Endodermal cell (in vitro differentiated cells): ENCODE measurements at regions not wholly inside any gene's neighbourhood (a gene's known extent, or its start where the extent isn't known, plus 50 kb on each side); places are given as distances from the start of the nearest gene placed in this dataset.

Experiments used
- DNase-seq: peaks from one replicate; pipeline ENCODE4 v3.0.0-alpha.2; 2017
- H3K27ac ChIP-seq: 2 replicates; pipeline ENCODE4 v1.5.1; 2013; ENCODE audit warnings: mild to moderate bottlenecking, low read depth, low read length, moderate library complexity
- H3K27me3 ChIP-seq: 2 replicates; pipeline ENCODE4 v1.6.1; 2013; ENCODE audit warnings: mild to moderate bottlenecking, low read length, moderate library complexity; ENCODE audit not compliant: insufficient read depth, control insufficient read depth, poor library complexity, severe bottlenecking
- H3K36me3 ChIP-seq: 2 replicates; pipeline ENCODE4 v1.7.0; 2013; ENCODE audit warnings: mild to moderate bottlenecking, low read length, moderate library complexity; ENCODE audit not compliant: control insufficient read depth, insufficient read depth
- H3K4me1 ChIP-seq: one replicate; pipeline ENCODE4 v1.7.0; 2013; ENCODE audit warnings: low read length; ENCODE audit not compliant: control insufficient read depth, insufficient read depth
- H3K4me3 ChIP-seq: 2 replicates; pipeline ENCODE4 v1.5.1; 2013; ENCODE audit warnings: mild to moderate bottlenecking, low read length, moderate library complexity
- H3K9ac ChIP-seq: 2 replicates; pipeline ENCODE4 v1.6.1; 2013; ENCODE audit warnings: mild to moderate bottlenecking, low read length, moderate library complexity; ENCODE audit not compliant: poor library complexity, severe bottlenecking; ENCODE audit errors: extremely low read depth
- H3K9me3 ChIP-seq: 2 replicates; pipeline ENCODE4 v1.6.1; 2013; ENCODE audit warnings: mild to moderate bottlenecking, low read length, moderate library complexity; ENCODE audit not compliant: control insufficient read depth
- H3K27ac Mint-ChIP-seq: 2 replicates; pipeline ENCODE4 v1.8.0; 2020; ENCODE audit warnings: mixed read lengths
- H3K27me3 Mint-ChIP-seq: 2 replicates; pipeline ENCODE4 v1.8.0; 2021; ENCODE audit warnings: mild to moderate bottlenecking, mixed read lengths; ENCODE audit not compliant: insufficient read depth
- H3K36me3 Mint-ChIP-seq: 2 replicates; pipeline ENCODE4 v1.8.0; 2020; ENCODE audit warnings: low read depth, mixed read lengths
- H3K4me1 Mint-ChIP-seq: 2 replicates; pipeline ENCODE4 v1.8.0; 2020; ENCODE audit warnings: mixed read lengths
- H3K4me3 Mint-ChIP-seq: 2 replicates; pipeline ENCODE4 v1.8.0; 2020; ENCODE audit warnings: mild to moderate bottlenecking, moderate library complexity, mixed read lengths
- H3K9me3 Mint-ChIP-seq: 2 replicates; pipeline ENCODE4 v1.8.0; 2020; ENCODE audit warnings: mild to moderate bottlenecking, mixed read lengths
- CTCF ChIP-seq: fragments of 200-600 bp; sonication (generic); conservative IDR thresholded peaks from 2 replicates; pipeline ENCODE4 v1.5.0; 2021; ENCODE audit warnings: antibody characterized with exemption, mild to moderate bottlenecking
- WGBS, 2 experiments: methylation state at CpG; one replicate each; pipeline versions ENCODE4 v1.1.5 to v1.1.7; 2013; ENCODE audit warnings: missing lambda C conversion rate in 2 of 2, mixed read lengths in 1 of 2; ENCODE audit not compliant: insufficient coverage in 1 of 2, insufficient read length in 1 of 2; 5-methylcytosine and 5-hydroxymethylcytosine counted together

DNA sequence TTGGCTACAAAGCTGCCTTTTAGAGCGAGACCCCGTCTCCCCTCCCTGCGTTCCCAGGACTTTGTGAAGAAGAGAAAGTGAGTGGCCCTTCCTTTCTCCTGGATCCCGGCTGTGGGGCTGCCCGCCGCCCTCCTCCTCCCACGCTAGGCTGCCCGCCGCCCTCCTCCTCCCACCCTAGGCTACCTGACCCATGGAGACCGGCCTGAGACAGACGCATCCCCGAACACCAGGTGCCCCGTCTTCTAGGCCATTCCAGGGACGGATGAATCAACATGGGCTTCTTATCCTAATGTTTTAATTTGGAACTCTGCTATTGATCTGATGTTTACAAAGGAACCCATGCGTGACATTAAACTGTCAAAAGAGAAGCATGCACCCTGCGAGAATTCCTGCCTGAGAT lies 117.3 kb upstream of the LPCAT1 start:
- Histone ChIP-seq H3K4me1 (peaks cover 2% of the 10 kb centered on the region), H3K9ac (no peak overlapping the region), H3K27ac (no peak overlapping the region), H3K27me3 (peaks cover 24% of the 10 kb centered on the region), H3K4me3 (no peak overlapping the region), H3K36me3 (no peaks in the 10 kb centered on the region), H3K9me3 (no peaks in the 10 kb centered on the region)
- H3K27me3 Mint-ChIP-seq: peaks cover 35% of the 10 kb centered on the region
- TF ChIP-seq CTCF: no peak
- no peak for DNase-seq
- H3K36me3 Mint-ChIP-seq: no peaks in the 10 kb centered on the region
- H3K9me3 Mint-ChIP-seq: no peaks in the 10 kb centered on the region
- H3K27ac Mint-ChIP-seq: no peak overlapping the region
- no peak overlapping the region for H3K4me3 Mint-ChIP-seq
- 86 to 87% methylated on average over 7 to 13 of the region's 16 CpGs for WGBS, 2 experiments
- H3K4me1 Mint-ChIP-seq: peaks cover 8% of the 10 kb centered on the region

DNA sequence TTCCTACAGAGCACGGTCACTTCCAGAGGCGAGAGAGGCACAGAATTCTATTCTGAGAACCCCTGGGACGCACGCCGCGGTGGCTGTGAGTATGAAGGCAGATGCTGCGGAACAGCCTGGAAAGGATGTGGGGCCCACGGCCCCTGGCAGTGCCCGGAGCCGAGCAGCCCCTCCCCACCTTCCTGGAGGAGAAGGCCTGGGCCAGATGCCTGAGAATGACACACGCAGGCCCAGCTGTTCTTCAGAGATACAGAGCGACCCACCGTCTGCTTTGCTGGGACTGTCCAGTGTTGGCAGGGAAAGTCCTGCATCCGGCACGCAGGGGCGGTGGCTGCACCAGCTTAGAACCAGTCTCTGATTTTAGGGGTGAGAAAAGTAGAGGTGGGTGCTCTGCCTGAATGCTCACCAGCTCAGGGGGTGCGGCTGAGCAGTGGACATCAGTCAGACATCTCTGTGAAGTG lies 116.7 kb upstream of the LPCAT1 start:
- Mint-ChIP-seq H3K9me3 (no peaks in the 10 kb centered on the region), H3K36me3 (no peaks in the 10 kb centered on the region), H3K27ac (no peak overlapping the region), H3K27me3 (peaks cover 29% of the 10 kb centered on the region), H3K4me3 (no peak overlapping the region), H3K4me1 (peaks cover 8% of the 10 kb centered on the region)
- Histone ChIP-seq H3K4me3 (no peak overlapping the region), H3K36me3 (no peaks in the 10 kb centered on the region), H3K27ac (no peak overlapping the region), H3K4me1 (peaks cover 2% of the 10 kb centered on the region), H3K9me3 (no peaks in the 10 kb centered on the region), H3K9ac (no peak overlapping the region), H3K27me3 (peaks cover 24% of the 10 kb centered on the region)
- 95 to 98% methylated on average over 14 to 17 of the region's 17 CpGs for WGBS, 2 experiments
- no peak for TF ChIP-seq CTCF
- DNase-seq: peak; percentile 34

DNA sequence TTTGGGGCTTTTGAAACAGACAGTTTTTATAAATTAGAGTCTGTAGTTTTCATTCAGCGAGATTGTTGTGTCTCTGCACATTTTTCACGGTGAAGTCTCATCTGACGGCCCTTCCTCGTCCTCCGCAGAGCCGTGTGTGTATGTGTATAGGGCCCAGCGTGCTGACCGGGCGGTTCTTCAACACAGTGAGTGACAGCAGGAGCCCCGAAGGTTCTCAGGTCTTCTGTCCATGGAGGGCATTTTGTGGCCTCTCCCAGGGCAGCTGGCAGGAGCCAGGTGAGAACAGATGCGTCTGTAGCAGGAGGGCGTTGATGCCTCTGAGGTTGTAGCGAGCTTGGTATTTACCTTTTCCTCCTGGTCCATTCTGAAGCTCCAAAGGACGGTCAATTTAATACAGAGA lies 116.0 kb upstream of the LPCAT1 start:
- Histone ChIP-seq H3K36me3 (no peaks in the 10 kb centered on the region), H3K4me3 (no peak overlapping the region), H3K27ac (no peak overlapping the region), H3K4me1 (peaks cover 2% of the 10 kb centered on the region), H3K27me3 (peaks cover 23% of the 10 kb centered on the region), H3K9ac (no peak overlapping the region), H3K9me3 (no peaks in the 10 kb centered on the region)
- DNase-seq: peak; percentile 26
- TF ChIP-seq CTCF: no peak
- peaks cover 24% of the 10 kb centered on the region for H3K27me3 Mint-ChIP-seq
- no peak overlapping the region for H3K4me3 Mint-ChIP-seq
- no peak overlapping the region for H3K27ac Mint-ChIP-seq
- H3K4me1 Mint-ChIP-seq: peaks cover 8% of the 10 kb centered on the region
- WGBS, 2 experiments: 93 to 96% methylated on average over 14 of the region's 14 CpGs
- H3K36me3 Mint-ChIP-seq: no peaks in the 10 kb centered on the region
- no peaks in the 10 kb centered on the region for H3K9me3 Mint-ChIP-seq
